ENCODE measurements at regions not wholly inside any gene's neighbourhood (a gene's known extent, or its start where the extent isn't known, plus 50 kb on each side); places are given as distances from the start of the nearest gene placed in this dataset.

DNA sequence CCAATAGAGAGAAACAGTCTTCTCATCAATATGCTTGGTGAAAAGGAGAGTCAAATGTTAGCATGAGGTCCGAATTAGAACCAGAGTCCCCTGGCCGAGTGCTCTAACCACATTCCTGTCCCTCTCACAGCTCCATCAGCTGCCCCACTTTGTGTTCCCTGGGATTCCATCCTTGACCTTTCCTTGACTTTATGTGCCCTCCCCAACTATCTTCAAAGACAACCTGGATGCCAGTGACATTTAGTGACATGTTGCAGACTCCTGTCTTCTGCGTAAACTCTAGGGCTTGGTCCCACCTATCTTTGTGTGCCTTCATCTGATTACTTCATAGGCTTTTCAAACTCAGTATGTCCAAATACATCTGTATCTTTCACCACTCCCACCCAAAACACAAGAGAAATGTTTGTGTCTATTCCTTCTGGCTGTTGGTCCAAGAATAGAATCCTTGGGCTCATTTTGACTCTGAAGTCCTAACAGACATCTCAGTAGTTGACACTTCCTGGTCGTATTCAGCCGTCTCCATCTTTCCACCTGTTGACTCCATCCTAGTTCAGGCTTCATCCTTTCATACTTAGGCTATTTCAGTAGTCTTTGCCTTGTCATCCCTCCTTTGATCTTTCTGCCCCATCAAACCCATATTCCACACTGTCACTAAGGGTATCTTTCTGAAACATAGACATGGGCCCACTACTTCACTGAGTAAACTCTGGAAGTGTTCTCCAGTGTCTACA lies 101.4 kb upstream of the CD180 start:
- TF ChIP-seq, protein P1, sequence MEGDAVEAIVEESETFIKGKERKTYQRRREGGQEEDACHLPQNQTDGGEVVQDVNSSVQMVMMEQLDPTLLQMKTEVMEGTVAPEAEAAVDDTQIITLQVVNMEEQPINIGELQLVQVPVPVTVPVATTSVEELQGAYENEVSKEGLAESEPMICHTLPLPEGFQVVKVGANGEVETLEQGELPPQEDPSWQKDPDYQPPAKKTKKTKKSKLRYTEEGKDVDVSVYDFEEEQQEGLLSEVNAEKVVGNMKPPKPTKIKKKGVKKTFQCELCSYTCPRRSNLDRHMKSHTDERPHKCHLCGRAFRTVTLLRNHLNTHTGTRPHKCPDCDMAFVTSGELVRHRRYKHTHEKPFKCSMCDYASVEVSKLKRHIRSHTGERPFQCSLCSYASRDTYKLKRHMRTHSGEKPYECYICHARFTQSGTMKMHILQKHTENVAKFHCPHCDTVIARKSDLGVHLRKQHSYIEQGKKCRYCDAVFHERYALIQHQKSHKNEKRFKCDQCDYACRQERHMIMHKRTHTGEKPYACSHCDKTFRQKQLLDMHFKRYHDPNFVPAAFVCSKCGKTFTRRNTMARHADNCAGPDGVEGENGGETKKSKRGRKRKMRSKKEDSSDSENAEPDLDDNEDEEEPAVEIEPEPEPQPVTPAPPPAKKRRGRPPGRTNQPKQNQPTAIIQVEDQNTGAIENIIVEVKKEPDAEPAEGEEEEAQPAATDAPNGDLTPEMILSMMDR (IDR thresholded peaks at IDR 0.05; ENCODE audit: low read depth, low read length, poor library complexity, severe bottlenecking) = no peak
- TF ChIP-seq EZH2phosphoT487 (IDR thresholded peaks at IDR 0.05; ENCODE audit: borderline replicate concordance, low read length) = no peak

Measured in DOHH2 (cell line).